Activated CD4-positive, alpha-beta T cell treated with anti-CD3 and anti-CD28 coated beads for 36 hours (primary cell): ENCODE measurements at regions not wholly inside any gene's neighbourhood (a gene's known extent, or its start where the extent isn't known, plus 50 kb on each side); places are given as distances from the start of the nearest gene placed in this dataset.
"Not testable (repeated sequence)": the region's sequence is repeated elsewhere in the genome, so short reads cannot be mapped to it uniquely, and the experiment has no call there.

Source experiments
- ATAC-seq: fragments of 200-7000 bp; cut with Tn5 transposase; one replicate; pipeline ENCODE4 v1.10.0; 2021; ENCODE audit warnings: mild to moderate bottlenecking, moderate library complexity
- CTCF ChIA-PET: fragments of 350-600 bp; sonication (Branson Sonifier 250); formaldehyde crosslinking; loops from one replicate; lab custom pipeline; 2021; ENCODE audit warnings: antibody characterized with exemption; lab: Charles Lee
- POLR2A ChIA-PET: fragments of 350-600 bp; sonication (Branson Sonifier 250); formaldehyde crosslinking; loops from one replicate; lab custom pipeline; 2021; ENCODE audit warnings: antibody characterized with exemption, inconsistent platforms; lab: Charles Lee
- DNase-seq: peaks from one replicate; pipeline ENCODE4 v3.0.0-alpha.2; 2020
- H3K27ac Mint-ChIP-seq: one replicate; pipeline ENCODE4 v1.8.0; 2021; ENCODE audit warnings: mixed read lengths
- H3K27me3 Mint-ChIP-seq: one replicate; pipeline ENCODE4 v1.8.0; 2021; ENCODE audit warnings: mixed read lengths
- H3K36me3 Mint-ChIP-seq: one replicate; pipeline ENCODE4 v1.8.0; 2021; ENCODE audit warnings: low read depth, mixed read lengths
- H3K4me1 Mint-ChIP-seq: one replicate; pipeline ENCODE4 v1.8.0; 2021; ENCODE audit warnings: mixed read lengths
- H3K4me3 Mint-ChIP-seq: one replicate; pipeline ENCODE4 v1.8.0; 2021; ENCODE audit warnings: mild to moderate bottlenecking, moderate library complexity, mixed read lengths
- H3K9me3 Mint-ChIP-seq: one replicate; pipeline ENCODE4 v1.8.0; 2021; ENCODE audit warnings: low read depth, mixed read lengths
- intact Hi-C, 2 experiments: fragments of 100-400 bp; cut with DNase I in 1 of 2; cut with micrococcal nuclease in 1 of 2; formaldehyde crosslinking; loops; one replicate each; pipeline versions ENCODE4 v1.14.2 to v1.15.1; 2022 to 2024; cut with DNase I, micrococcal nuclease

- CTCF ChIA-PET = no interaction called here
- no peak for ATAC-seq
- H3K36me3 Mint-ChIP-seq = no peaks in the 10 kb centered on the region
Observed at GRCh38 chr7:68245688-68246087, 1249.1 kb downstream of the TYW1 start.

GRCh38 chr7:68246189-68246633 is 1249.6 kb downstream of the TYW1 start:
- ChIA-PET POLR2A (no interaction called here), CTCF (no interaction called here)
- no peaks in the 10 kb centered on the region for H3K27me3 Mint-ChIP-seq
- no peaks in the 10 kb centered on the region for H3K36me3 Mint-ChIP-seq
- no peaks in the 10 kb centered on the region for H3K4me1 Mint-ChIP-seq
- no peak overlapping the region for H3K27ac Mint-ChIP-seq
- no peak overlapping the region for H3K4me3 Mint-ChIP-seq
- ATAC-seq (no peak), DNase-seq (peak; percentile 5)
- intact Hi-C loops = no loop called here
- peaks cover 16% of the 10 kb centered on the region for H3K9me3 Mint-ChIP-seq

More at GRCh38 chr7:68245688-68246087, 1249.1 kb downstream of the TYW1 start:
- peaks cover 19% of the 10 kb centered on the region for H3K9me3 Mint-ChIP-seq
- no peaks in the 10 kb centered on the region for H3K4me1 Mint-ChIP-seq
- no peak for DNase-seq
- H3K4me3 Mint-ChIP-seq = no peak overlapping the region
- POLR2A ChIA-PET = no interaction called here
- H3K27me3 Mint-ChIP-seq = no peaks in the 10 kb centered on the region
- intact Hi-C loops = no loop called here
- no peak overlapping the region for H3K27ac Mint-ChIP-seq

- no peaks in the 10 kb centered on the region for H3K36me3 Mint-ChIP-seq
- no peak overlapping the region for H3K4me3 Mint-ChIP-seq
- DNase-seq (no peak), ATAC-seq (no peak)
- intact Hi-C loops = no loop called here
- no peak overlapping the region for H3K27ac Mint-ChIP-seq
- no peaks in the 10 kb centered on the region for H3K4me1 Mint-ChIP-seq
- CTCF ChIA-PET = no interaction called here
- H3K27me3 Mint-ChIP-seq = no peaks in the 10 kb centered on the region
- POLR2A ChIA-PET = no interaction called here
- H3K9me3 Mint-ChIP-seq = peaks cover 21% of the 10 kb centered on the region
Observed at GRCh38 chr7:68247126-68247525, 1250.5 kb downstream of the TYW1 start.

GRCh38 chr7:68247571-68247970 is 1250.9 kb downstream of the TYW1 start:
- CTCF ChIA-PET = no interaction called here
- Mint-ChIP-seq H3K36me3 (no peaks in the 10 kb centered on the region), H3K27me3 (no peaks in the 10 kb centered on the region), H3K4me3 (no peak overlapping the region), H3K9me3 (peaks cover 21% of the 10 kb centered on the region), H3K4me1 (no peaks in the 10 kb centered on the region), H3K27ac (no peak overlapping the region)
- intact Hi-C loops = no loop called here
- DNase-seq (no peak), ATAC-seq (no peak)
- POLR2A ChIA-PET = no interaction called here

GRCh38 chr7:68248973-68249372 is 1252.3 kb downstream of the TYW1 start:
- CTCF ChIA-PET = no interaction called here
- Mint-ChIP-seq H3K36me3 (no peaks in the 10 kb centered on the region), H3K9me3 (peaks cover 21% of the 10 kb centered on the region), H3K4me3 (no peak overlapping the region), H3K27ac (no peak overlapping the region), H3K27me3 (no peaks in the 10 kb centered on the region), H3K4me1 (no peaks in the 10 kb centered on the region)
- intact Hi-C loops = no loop called here
- DNase-seq (no peak), ATAC-seq (no peak)
- POLR2A ChIA-PET = no interaction called here

GRCh38 chr7:68249611-68250010 is 1253.0 kb downstream of the TYW1 start:
- H3K27me3 Mint-ChIP-seq = no peaks in the 10 kb centered on the region
- no peak overlapping the region for H3K27ac Mint-ChIP-seq
- CTCF ChIA-PET = no interaction called here
- no peaks in the 10 kb centered on the region for H3K4me1 Mint-ChIP-seq
- H3K9me3 Mint-ChIP-seq = peaks cover 21% of the 10 kb centered on the region
- no peak for ATAC-seq
- no peaks in the 10 kb centered on the region for H3K36me3 Mint-ChIP-seq
- POLR2A ChIA-PET = no interaction called here
- no peak overlapping the region for H3K4me3 Mint-ChIP-seq
- intact Hi-C loops = no loop called here
- no peak for DNase-seq

GRCh38 chr7:68250143-68250542 is 1253.5 kb downstream of the TYW1 start:
- H3K27me3 Mint-ChIP-seq = no peaks in the 10 kb centered on the region
- no peak for DNase-seq
- no peak overlapping the region for H3K4me3 Mint-ChIP-seq
- intact Hi-C loops = no loop called here
- no peaks in the 10 kb centered on the region for H3K4me1 Mint-ChIP-seq
- peaks cover 21% of the 10 kb centered on the region for H3K9me3 Mint-ChIP-seq
- H3K27ac Mint-ChIP-seq = no peak overlapping the region
- ChIA-PET CTCF (interaction anchor here (0.6 to 0.7 kb wide), 2 partner anchors 9 to 229 kb away, joined by 3 to 4 read pairs; no protein-coding TSS in a partner anchor), POLR2A (no interaction called here)
- no peaks in the 10 kb centered on the region for H3K36me3 Mint-ChIP-seq
- ATAC-seq = no peak

- H3K4me1 Mint-ChIP-seq, H3K36me3 Mint-ChIP-seq, H3K27ac Mint-ChIP-seq, H3K27me3 Mint-ChIP-seq, DNase-seq, intact Hi-C loops, POLR2A ChIA-PET, CTCF ChIA-PET, ATAC-seq, H3K4me3 Mint-ChIP-seq: not testable (repeated sequence)
- H3K9me3 Mint-ChIP-seq = peaks cover 13% of the 10 kb centered on the region
Observed at GRCh38 chr7:68254815-68255214, 1258.2 kb downstream of the TYW1 start.

GRCh38 chr7:68256295-68256694 is 1259.7 kb downstream of the TYW1 start:
- intact Hi-C loops = no loop called here
- DNase-seq = no peak
- ChIA-PET CTCF (no interaction called here), POLR2A (no interaction called here)
- H3K27me3 Mint-ChIP-seq = no peaks in the 10 kb centered on the region
- H3K27ac Mint-ChIP-seq = no peak overlapping the region
- no peaks in the 10 kb centered on the region for H3K36me3 Mint-ChIP-seq
- H3K4me3 Mint-ChIP-seq = no peak overlapping the region
- peaks cover 13% of the 10 kb centered on the region for H3K9me3 Mint-ChIP-seq
- ATAC-seq = no peak
- no peaks in the 10 kb centered on the region for H3K4me1 Mint-ChIP-seq

- ChIA-PET POLR2A (no interaction called here), CTCF (no interaction called here)
- H3K27me3 Mint-ChIP-seq = no peaks in the 10 kb centered on the region
- no peak overlapping the region for H3K4me3 Mint-ChIP-seq
- no peaks in the 10 kb centered on the region for H3K36me3 Mint-ChIP-seq
- H3K4me1 Mint-ChIP-seq = no peaks in the 10 kb centered on the region
- H3K9me3 Mint-ChIP-seq = peaks cover 9% of the 10 kb centered on the region
- no peak overlapping the region for H3K27ac Mint-ChIP-seq
- DNase-seq (no peak), ATAC-seq (no peak)
- intact Hi-C loops = no loop called here
Observed at GRCh38 chr7:68258609-68259008, 1262.0 kb downstream of the TYW1 start.

- CTCF ChIA-PET = no interaction called here
- DNase-seq (no peak), ATAC-seq (no peak)
- Mint-ChIP-seq H3K36me3 (no peaks in the 10 kb centered on the region), H3K4me3 (no peak overlapping the region), H3K27me3 (no peaks in the 10 kb centered on the region), H3K27ac (no peak overlapping the region), H3K4me1 (no peaks in the 10 kb centered on the region), H3K9me3 (peaks cover 35% of the 10 kb centered on the region)
- POLR2A ChIA-PET = no interaction called here
- intact Hi-C loops = no loop called here
Observed at GRCh38 chr7:68265258-68265657, 1268.6 kb downstream of the TYW1 start.

- ChIA-PET POLR2A (no interaction called here), CTCF (no interaction called here)
- no peak overlapping the region for H3K27ac Mint-ChIP-seq
- no peaks in the 10 kb centered on the region for H3K4me1 Mint-ChIP-seq
- H3K9me3 Mint-ChIP-seq = peaks cover 34% of the 10 kb centered on the region
- ATAC-seq (no peak), DNase-seq (no peak)
- no peaks in the 10 kb centered on the region for H3K36me3 Mint-ChIP-seq
- H3K4me3 Mint-ChIP-seq = no peak overlapping the region
- intact Hi-C loops = no loop called here
- no peaks in the 10 kb centered on the region for H3K27me3 Mint-ChIP-seq
Observed at GRCh38 chr7:68266004-68266579, 1269.5 kb downstream of the TYW1 start.
